DMS53 treated with DMSO at 0.1 percent for 48 hours (cell line): ENCODE measurements at regions not wholly inside any gene's neighbourhood (a gene's known extent, or its start where the extent isn't known, plus 50 kb on each side); places are given as distances from the start of the nearest gene placed in this dataset.

ENCODE experiments used
- DNase-seq: peaks from one replicate; lab custom pipeline; 2025; ENCODE audit not compliant: unreplicated experiment; lab: John Stamatoyannopoulos, UW

DNA sequence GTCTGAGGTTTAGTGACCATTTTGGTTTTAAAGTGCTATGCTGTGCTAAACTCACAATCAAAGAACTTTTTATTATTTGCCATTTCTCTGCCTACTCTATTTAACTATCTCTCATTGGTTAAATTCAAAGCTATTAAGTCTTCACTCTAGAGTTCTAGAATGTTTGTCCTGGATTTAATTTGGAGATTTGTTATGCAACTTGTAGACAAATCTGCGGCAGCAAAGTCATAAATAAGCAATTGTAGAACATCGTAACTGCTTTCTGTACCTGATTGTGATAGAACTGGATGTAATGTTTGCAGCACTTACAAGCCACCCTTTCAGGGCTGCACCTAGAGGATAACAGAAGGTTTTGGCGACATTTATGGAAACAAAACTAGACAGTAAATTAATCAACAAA, 566.5 kb upstream of the ADGRL2 start:
- DNase-seq: no peak

DNA sequence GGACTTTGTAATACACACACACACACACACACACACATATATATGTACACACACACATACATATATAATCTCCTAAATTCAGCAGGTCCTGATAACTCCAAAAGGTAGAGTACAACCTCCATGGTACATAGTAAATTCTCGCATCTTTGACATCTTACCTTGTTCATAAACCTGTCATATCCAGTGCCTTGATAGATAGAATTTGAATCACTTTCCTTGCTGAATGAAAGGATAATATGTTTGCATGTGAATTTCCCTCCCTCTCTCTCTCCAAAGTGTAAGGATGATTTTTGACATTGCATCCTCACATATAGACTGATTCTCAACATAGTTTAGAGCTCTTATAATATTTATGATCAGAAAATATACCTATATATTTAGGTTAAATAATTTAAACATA, 567.1 kb upstream of the ADGRL2 start:
- DNase-seq: no peak

DNA sequence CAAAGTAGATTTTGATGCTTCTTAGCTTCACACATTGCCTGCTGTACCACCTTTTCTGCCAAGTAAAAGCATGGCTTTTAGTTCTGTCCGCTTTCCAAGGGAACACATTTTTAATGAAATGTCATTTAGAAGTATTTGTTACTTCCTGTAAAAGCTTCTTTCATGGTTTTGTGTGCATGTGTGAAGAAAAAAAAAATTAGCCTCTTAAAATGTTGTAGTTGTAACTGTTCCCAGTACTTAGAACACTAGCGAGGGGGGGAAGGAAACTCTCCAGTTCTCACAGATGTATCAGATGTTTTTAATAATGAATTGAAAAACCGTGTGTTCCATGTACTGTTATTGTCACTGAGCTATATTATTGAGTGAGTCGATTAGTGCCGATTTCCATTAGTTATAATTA, 568.3 kb upstream of the ADGRL2 start:
- DNase-seq: no peak

DNA sequence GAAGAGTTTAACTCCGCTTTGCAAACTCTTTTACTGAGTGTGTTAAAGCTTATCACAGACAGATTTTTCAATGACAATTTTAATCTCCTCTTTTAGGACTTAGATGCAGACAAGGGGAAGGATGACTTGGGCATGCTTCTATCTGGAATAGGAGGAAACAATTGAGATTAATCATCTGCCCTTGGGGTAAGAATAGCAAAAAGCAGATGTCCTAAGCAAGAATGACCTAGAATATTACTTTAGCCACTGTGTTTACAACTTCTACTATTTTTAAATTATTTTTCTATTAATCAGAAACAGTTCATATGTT, 569.0 kb upstream of the ADGRL2 start:
- DNase-seq: no peak

DNA sequence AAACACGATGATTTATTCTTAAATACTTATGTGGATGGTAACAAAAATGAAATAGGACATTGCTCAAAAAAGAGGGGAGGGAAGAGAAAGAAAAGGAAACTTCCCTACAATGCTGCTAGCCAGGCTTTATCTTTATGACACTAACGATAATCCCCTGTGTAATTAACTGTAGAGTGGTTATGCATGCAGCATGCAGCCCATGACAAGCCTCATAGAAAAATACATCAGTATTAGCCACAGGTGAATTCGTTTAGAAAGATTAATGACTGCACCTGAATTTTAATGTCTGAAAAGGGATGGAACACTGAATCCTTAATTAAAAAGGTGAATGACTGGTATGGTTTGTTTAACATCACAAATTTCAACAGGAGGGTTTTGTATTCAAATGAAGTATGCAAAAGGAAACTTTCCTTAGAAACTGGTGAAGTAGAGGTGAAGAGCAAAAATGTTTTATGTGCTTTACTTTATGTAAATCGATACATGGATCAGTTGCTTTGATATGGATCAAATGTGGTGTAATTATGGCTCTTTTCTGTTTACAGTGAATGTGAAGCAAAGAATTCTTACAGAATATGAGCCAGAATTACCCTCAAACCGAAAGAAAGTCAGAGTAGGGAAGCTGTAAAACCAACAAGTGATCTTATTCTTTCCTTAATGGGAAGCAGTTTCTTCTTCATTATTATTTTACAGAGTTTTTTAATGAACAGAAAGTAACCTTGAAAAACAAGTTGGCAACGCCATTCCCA, 569.6 kb upstream of the ADGRL2 start:
- DNase-seq: no peak

DNA sequence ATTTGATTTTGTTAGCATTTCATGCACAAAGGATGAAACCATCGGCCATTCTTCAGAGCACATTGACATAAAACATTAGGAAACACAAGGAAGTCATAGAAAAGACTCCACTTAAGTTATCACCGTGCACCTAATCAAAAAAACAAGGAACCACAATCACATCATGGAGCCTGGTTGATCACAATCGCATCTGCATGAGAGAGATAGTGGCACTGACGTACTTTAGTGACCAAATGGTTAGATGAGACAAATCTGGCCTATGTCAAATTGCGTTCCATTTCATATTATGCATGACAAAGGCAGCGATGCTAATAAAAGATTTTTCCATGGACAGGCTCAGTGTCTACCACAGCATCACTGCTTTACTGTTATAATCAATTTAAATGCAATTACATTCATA, 571.8 kb upstream of the ADGRL2 start:
- no peak for DNase-seq

DNA sequence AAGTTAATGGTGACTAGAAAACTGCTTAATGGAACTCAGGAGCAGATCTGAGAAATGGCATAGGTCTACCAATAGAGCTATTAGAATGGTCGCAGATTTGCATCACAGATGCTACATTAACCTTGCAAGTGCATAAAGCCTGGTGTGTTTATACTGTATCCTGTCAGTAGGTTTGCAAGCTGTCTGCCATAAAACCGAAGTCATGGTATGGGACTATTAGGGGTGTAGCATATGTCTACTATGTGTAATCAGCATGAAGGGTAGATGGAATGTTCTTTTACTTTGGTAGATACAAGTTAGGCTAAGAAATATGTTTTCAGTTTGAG, 574.2 kb upstream of the ADGRL2 start:
- DNase-seq: no peak

DNA sequence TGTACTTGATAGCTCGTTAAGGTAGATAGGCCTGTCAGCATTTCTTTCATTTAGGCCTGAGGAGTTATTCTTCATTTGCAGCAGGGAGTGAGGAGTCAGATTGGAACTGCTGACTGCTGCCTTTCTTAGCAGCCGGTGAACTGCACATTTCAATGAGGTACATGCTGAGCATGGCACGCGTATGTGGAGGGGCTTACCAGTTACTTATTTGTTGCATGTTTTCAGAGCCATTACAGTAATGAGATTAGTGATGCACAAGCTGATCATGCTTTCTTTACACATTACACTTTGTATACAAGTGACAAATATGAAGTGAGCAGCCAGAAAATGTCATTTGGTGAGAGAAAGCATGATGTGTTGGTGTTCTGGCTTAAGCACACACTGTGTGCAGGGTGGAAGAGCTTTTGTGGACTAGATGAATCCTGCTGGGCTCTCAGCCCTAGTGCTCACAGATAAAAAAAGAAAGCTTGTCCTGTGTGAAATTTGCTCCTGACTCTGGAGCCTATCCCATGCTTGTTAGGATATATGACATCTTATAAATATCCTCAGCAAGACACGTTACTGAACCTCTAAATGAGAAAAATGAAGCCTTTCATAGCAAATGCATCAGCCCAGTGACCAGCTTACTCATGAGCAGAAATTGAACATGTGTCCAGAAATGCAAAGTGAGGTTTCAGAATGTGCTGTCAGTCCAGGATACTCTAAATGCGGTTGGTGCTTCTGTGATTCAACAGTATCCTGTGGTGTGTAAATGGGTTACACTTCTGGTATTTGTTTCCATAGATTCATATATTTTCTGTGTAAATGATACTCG, 574.7 kb upstream of the ADGRL2 start:
- no peak for DNase-seq

DNA sequence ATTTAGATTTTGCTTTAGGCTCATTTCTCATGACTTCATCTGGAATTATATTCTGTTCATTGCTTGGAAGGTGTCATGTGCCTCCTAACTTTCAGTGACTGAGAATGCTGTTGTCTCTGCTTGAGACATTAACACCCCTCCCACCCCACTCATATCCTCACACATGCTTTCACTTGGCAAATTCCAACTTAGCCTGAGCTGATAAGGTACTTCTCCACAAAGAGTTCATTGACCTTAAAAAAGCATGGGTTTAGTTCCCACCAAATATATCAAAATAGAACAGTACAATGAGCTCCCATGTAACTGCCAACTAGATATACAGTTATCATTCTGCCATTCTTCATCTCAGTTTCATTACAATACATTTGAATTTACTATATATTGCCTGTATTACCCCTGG, 576.5 kb upstream of the ADGRL2 start:
- no peak for DNase-seq

DNA sequence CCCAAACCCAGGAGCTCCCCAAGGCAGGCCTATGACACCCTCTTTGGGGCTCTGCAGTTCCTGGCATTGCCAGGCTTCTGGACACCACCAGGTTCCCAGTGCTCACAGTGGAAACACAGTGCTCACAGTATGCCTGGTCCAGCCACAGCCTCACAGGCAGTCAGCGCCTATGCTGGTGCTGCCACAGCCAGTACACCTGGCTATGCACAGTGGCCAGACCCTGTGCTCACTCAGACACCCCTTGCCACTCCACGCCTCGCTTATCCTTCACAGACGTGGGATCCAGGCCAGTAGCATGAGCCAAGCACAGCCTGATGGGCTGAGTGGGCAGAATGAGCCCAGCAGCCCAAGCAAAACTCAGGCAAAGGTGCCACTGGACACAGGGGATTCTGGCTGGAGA, 579.2 kb upstream of the ADGRL2 start:
- DNase-seq: no peak

DNA sequence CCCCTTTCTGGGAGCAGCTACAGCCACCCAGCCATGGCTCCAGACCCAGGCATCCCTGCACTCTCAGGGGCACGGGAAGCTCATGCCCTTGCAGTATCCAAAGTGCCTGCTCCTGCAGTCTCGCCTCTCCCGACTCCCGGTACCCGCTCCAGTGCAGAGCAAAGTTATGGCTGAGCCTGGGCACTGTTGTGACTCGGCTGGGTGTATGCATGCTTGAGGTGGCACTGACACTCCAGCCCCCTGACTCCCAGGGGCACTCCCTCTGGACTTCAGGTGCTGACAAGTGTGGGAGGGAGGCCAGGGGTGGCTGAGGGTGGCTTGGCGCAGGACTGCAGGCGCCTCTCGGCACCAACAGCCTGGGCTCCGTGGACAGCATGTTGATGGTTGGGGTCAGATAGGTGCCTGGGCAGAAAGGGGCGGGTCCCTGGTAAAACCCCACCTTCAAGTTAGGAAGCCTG, 580.1 kb upstream of the ADGRL2 start:
- no peak for DNase-seq

DNA sequence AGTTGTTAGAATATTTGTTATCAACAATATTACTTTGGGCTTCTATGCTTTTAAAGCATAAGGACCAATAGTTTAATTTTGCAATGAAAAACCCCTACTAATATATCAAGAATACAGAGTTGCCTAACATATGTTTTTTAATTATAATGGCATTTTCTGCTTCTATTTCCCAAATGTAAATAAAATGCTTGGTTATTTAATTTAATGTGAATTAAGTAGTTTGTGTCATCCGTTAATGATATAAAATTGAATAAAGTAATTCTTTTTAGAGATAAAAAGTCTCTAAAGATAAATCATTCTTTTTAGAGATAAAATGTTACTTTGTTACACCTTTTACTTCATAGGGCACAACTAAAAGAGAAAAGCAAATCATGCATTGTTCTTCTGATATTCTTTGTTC, 583.7 kb upstream of the ADGRL2 start:
- no peak for DNase-seq

DNA sequence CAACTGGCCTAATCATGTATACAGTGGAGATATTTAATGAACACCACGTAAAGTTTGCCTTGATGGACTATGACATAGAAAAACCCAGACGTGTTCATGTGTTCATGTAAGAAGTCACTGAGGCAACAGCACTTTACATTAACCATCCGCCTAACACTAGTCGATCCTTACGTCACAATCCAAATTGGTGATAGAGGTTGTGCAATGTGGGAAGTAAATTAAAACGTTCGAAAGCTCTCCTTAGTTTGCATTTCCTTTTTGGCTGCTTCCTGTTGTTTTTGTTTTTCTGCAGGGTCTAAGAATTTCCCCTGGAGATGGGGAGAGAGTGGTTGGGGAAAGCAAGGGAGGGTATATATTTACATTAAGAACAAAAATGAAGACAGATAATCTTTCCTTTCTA, 587.5 kb upstream of the ADGRL2 start:
- no peak for DNase-seq

DNA sequence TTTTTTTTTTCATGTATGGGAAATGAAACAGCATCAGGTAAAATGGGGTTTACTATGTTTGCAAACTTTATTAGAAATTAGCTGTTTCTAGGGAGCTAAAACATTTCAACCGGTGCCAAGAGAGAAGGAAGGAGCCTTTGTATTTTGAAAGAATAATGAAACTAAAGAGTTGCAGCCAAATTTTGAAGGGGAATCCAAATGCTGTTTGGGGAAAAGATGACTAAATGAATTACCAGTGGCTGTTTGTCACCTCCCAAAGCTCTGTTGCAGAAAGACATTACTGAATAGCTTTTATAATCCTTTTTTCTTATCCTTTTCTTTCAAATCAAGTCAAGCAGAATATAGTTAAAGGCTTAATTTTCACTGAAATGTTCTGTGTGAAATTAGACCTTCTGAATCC, 591.3 kb upstream of the ADGRL2 start:
- DNase-seq: no peak

DNA sequence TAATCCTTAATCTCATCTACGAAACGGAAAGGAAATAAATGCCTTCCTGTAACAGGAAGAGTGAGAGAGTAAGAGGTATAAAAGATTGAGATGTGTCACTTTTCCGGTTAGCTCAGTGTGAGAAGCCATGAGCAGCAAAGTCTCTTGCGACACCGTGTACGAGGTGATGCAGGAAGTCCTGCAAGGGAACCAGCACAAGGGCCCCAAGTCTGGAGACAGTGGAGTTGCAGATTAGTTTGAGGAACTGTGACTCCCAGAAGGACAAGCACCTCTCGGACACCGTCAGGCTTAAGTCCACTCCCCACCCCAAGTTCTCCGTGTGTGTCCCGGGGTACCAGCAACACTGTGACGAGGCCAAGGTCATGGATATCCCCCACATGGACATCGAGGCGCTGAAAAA, 592.3 kb upstream of the ADGRL2 start:
- no peak for DNase-seq

DNA sequence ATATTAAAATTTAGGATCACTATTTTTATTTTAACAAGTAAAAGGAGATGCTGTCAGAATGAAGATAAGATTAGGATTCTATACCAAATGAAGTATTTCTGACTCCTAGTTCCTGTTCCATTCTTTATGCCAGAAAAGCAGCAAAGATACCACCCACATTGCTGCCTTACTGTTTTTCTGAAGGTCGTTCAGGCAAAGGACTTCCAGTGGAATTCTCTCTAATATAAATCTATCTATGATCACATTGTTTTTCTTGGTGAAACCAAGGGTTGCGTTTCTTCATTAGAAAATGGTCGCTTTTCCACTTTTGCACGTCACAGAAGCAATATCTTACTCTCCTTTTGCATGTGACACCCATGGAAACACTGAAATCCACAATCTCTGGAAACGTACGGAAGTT, 594.8 kb upstream of the ADGRL2 start:
- DNase-seq: no peak

DNA sequence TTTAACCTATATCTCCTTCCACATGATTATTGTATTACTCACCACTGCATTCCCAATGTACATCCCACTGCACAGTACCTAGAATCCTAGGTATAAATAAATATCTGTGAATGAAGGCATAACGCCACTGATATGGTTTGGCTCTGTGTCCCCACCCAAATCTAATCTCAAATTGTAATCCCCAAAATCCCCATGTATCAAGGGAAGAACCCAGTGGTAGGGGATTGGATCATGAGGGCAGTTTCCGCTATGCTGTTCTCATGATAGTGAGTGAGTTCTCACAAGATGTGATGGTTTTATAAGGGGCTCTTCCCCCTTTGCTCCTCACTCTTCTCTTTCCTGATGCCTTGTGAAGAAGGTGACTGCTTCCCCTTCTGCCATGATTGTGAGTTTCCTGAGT, 599.0 kb upstream of the ADGRL2 start:
- no peak for DNase-seq

DNA sequence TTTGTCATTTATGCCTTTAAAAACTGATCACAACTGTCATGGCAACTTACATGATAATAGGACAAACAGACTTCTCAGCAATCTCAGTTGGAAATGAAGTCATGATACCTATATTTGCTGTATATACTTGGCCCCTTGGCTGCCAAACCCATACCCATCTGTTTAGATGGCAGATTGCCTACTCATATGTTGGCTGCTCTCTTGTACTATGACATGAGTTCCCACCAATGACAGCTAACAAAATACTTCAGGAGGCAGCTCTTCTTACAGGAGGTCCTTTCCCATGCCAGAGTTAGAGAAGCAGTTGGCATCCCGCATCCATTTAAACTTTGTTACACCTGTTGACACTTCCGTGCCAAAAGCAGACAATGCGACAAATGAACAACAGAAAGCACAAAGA, 603.1 kb upstream of the ADGRL2 start:
- no peak for DNase-seq

DNA sequence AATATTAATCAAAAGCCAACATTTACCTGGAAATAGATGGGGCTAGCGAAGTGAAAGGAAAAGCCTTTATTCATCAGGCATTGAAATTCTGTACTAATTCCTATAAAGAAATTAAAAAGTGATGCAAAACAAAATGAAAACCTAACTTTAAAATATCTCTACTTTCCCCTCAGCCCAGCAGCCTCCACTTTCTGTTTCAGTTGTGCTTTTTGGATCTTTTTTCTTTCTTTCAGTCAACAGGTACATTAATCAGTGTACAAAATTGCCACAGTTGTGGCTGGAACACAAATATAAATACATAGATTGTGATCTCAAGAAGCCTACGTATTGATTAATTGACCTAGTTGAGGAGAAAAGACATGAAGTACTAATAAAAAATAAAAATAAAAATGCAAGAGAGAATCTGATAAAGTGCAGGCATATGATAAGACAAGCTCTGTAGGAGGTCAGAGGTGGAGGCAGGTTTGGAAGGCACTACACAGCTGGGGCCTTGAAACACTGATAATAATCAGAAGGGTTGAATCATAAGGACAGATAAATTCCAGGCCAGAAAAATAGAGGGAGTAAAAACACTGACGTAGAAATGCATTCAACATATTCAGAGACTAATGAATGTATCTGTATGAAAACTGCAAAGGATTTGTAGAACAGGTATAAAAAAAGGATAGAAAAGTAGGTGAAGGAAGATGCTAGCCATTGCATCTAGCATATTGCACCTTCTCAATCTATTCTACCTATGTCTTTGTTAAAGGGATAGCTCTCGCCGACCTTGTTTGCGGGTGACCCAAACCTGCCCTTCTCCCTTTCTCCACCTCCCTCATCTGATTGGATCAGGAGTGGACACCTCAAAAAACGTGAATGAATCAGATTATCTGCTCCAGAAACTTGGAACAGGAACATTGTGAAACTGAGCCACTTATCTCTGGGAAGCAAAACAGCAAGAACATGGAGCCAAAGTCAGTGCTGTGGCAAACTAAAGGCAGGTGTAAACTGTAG, 607.8 kb upstream of the ADGRL2 start:
- DNase-seq: no peak

DNA sequence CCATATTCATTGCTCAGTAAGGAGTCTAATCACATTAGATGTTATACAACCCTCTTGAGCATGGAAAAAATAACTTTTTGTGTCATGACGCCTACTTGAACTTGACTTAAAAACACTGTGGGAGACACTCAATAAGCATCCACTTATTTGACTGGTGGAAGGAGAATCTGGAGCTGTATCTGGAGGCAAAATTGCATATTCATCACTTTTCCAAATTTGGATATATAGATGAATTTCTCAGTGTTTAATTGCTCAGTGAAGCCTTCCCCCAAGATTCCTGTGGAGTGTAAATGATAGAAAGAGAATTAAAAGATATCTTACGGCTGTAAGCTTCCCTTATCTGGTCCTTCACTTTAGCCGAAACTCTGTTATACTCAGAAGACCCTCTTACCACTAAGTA, 610.7 kb upstream of the ADGRL2 start:
- no peak for DNase-seq

DNA sequence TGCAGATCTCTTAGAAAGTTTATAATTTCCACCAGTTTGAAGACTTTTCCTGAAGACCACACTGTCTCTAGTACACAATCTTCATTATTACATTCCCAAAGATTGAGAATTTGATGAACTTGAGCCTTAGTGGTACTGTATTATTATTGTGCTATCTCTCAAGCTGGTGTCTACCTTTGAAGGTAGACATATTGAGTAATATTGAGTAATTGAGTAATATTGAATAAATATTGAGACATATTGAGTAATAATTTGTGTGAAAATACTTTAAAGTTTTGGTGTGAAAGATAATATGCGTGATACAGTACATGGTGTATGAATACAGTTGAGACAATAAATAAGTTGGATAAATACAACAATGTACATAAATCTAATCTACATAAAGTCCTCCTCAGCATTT, 613.1 kb upstream of the ADGRL2 start:
- DNase-seq: no peak

DNA sequence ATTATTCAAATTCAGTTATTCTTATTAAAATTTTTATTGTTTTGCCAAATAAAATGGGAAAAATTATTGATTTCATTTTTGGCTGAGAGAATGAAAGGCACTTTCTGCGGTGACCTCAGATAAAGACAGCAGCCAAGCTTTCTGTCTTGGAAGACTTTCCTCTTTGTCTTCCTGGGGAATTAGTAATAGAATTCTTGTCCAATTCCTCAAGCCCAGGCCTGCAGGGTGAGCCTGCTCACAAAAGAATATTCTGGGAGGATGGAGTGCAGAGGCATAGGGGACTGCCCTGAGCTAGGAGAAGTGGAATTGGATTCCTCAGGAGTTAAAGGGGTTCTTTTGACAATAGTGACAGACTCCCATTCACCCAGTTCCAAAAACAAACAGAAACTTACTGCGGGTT, 614.5 kb upstream of the ADGRL2 start:
- DNase-seq: no peak
